ENCODE measurements at regions not wholly inside any gene's neighbourhood (a gene's known extent, or its start where the extent isn't known, plus 50 kb on each side); places are given as distances from the start of the nearest gene placed in this dataset.

DNA sequence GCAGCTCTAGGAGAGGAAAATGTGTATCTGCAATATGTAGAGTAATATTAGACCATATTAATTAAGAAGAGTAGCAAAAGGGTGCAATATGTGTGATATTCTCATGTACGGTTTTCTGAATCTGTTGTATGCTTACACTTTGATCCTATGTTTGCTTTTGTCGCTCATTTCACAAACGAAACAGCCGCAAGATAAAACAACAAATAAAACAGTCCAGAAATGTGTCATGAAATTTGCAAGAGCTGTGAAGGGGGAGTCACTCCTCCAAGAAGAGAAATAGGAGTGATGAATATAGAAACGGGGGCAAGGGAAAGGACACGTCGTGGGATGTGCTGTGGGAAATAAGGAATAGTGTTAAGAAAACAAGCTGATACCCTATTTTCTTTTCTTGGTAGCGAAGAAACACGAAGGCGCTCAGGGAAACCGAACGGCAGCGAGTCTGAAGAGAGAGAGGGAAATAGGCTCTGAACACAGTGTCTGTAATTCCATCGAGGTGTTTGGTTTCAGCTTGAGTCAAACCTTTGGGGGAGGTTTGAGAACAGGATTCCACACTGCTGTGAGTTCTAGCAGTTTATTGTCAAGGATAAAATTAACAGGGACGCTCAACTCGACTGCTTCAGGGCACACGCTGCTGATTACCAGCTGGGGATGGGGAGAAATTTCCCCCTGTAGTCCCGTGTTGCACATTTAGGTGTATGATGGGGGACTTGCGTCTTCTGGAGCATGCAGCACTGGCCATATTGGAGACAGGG is 595.6 kb upstream of the TENM3 start:
- Mint-ChIP-seq H3K27ac (no peak overlapping the region), H3K9me3 (ENCODE audit: low read depth) (peaks cover 11% of the 10 kb centered on the region), H3K4me1 (ENCODE audit: low read depth) (peaks cover 2% of the 10 kb centered on the region), H3K36me3 (ENCODE audit: insufficient read depth) (no peaks in the 10 kb centered on the region), H3K4me3 (ENCODE audit: low read depth) (no peak overlapping the region), H3K27me3 (peaks cover 6% of the 10 kb centered on the region)
- DNase-seq (ENCODE audit: low spot score, unreplicated experiment) = no peak
- TF ChIP-seq, protein P1, sequence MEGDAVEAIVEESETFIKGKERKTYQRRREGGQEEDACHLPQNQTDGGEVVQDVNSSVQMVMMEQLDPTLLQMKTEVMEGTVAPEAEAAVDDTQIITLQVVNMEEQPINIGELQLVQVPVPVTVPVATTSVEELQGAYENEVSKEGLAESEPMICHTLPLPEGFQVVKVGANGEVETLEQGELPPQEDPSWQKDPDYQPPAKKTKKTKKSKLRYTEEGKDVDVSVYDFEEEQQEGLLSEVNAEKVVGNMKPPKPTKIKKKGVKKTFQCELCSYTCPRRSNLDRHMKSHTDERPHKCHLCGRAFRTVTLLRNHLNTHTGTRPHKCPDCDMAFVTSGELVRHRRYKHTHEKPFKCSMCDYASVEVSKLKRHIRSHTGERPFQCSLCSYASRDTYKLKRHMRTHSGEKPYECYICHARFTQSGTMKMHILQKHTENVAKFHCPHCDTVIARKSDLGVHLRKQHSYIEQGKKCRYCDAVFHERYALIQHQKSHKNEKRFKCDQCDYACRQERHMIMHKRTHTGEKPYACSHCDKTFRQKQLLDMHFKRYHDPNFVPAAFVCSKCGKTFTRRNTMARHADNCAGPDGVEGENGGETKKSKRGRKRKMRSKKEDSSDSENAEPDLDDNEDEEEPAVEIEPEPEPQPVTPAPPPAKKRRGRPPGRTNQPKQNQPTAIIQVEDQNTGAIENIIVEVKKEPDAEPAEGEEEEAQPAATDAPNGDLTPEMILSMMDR (IDR thresholded peaks at IDR 0.05; ENCODE audit: unreplicated experiment) = no peak

DNA sequence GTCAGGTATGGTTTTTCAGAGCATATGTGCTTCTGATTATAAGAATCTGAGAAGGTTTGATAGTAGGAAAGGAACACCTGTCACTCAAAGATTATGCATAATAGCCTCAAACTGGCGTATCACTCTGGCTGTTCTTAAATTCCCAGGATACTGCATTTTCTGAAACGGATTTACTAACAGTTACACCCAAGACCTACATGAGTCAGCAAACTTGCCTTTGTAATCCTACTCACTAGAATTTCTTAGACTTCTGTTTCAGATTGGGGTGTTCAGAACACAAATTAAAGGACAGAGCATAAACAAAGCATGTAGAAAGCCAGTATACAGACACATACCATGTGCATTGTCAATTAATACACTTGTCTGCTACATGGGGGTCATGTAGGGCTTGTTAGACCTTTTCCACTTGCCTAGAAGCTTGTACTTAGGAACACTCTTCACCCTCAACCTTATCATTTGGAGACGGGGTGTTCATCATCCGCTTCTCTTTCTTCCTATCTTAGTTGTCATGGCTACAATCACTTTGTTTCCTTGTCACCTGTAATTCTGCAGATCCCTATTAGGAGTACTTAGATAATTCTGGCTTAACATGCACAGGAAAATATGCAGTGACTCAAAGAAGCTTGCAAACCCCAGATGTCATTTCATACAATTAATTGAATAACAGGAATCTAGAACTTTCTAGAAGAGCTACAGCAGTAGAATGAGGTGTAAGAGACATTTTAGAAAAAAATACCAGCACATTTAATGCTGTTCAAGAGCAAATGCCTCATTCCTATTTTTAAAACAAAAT is 593.0 kb upstream of the TENM3 start:
- no peak overlapping the region for H3K27ac Mint-ChIP-seq
- TF ChIP-seq, protein P1 (IDR thresholded peaks at IDR 0.05; ENCODE audit: unreplicated experiment) = no peak
- peaks cover 3% of the 10 kb centered on the region for H3K9me3 Mint-ChIP-seq (ENCODE audit: low read depth)
- H3K4me3 Mint-ChIP-seq (ENCODE audit: low read depth) = no peak overlapping the region
- peaks cover 6% of the 10 kb centered on the region for H3K27me3 Mint-ChIP-seq
- peaks cover 2% of the 10 kb centered on the region for H3K4me1 Mint-ChIP-seq (ENCODE audit: low read depth)
- DNase-seq (ENCODE audit: low spot score, unreplicated experiment) = no peak
- H3K36me3 Mint-ChIP-seq (ENCODE audit: insufficient read depth) = no peaks in the 10 kb centered on the region

DNA sequence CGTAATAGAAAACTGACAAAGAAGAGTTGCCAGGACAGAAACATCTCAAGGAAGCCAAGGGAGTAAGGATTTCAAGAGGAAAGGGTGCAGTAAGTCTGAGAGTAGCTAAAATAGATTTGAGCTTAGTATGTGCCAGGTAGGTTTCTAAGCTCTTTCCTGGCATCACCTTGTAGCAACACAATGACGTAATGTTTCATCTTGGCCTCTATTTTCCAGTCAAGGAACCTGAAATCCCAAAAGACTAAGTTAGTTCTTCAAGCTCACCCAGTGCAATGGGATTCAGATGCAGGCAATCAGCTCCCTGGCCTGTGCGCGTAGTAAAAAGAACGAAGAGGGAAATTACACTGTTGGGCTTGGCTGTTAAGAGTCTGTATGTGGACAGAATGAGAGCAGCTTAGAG is 586.5 kb upstream of the TENM3 start:
- H3K9me3 Mint-ChIP-seq (ENCODE audit: low read depth) = no peaks in the 10 kb centered on the region
- H3K36me3 Mint-ChIP-seq (ENCODE audit: insufficient read depth) = no peaks in the 10 kb centered on the region
- TF ChIP-seq, protein P1 (IDR thresholded peaks at IDR 0.05; ENCODE audit: unreplicated experiment) = no peak
- H3K4me1 Mint-ChIP-seq (ENCODE audit: low read depth) = peaks cover 8% of the 10 kb centered on the region
- no peak overlapping the region for H3K27ac Mint-ChIP-seq
- no peak for DNase-seq (ENCODE audit: low spot score, unreplicated experiment)
- no peaks in the 10 kb centered on the region for H3K27me3 Mint-ChIP-seq
- no peak overlapping the region for H3K4me3 Mint-ChIP-seq (ENCODE audit: low read depth)

DNA sequence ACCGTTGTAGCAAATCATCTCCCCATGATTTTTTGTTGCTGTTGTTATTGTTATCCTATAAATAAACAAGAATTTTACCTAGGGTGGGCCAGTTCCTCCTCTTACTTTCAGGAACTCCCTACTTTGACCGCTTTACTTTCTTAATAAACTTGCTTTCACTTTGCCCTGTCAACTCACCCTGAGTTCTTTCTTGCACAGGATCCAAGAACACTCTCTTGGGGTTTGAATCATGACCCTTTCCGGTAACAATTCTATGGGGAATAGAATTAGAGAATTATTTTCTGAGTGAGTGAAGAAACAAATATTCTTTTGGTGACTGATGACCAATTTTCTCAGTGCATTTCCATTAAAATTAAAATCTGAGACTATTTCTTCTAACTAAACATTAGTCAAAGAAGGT is 584.0 kb upstream of the TENM3 start:
- H3K27ac Mint-ChIP-seq = no peak overlapping the region
- DNase-seq (ENCODE audit: low spot score, unreplicated experiment) = no peak
- no peaks in the 10 kb centered on the region for H3K36me3 Mint-ChIP-seq (ENCODE audit: insufficient read depth)
- TF ChIP-seq, protein P1 (IDR thresholded peaks at IDR 0.05; ENCODE audit: unreplicated experiment) = no peak
- H3K4me1 Mint-ChIP-seq (ENCODE audit: low read depth) = peaks cover 11% of the 10 kb centered on the region
- H3K4me3 Mint-ChIP-seq (ENCODE audit: low read depth) = no peak overlapping the region
- H3K9me3 Mint-ChIP-seq (ENCODE audit: low read depth) = no peaks in the 10 kb centered on the region
- H3K27me3 Mint-ChIP-seq = no peaks in the 10 kb centered on the region

DNA sequence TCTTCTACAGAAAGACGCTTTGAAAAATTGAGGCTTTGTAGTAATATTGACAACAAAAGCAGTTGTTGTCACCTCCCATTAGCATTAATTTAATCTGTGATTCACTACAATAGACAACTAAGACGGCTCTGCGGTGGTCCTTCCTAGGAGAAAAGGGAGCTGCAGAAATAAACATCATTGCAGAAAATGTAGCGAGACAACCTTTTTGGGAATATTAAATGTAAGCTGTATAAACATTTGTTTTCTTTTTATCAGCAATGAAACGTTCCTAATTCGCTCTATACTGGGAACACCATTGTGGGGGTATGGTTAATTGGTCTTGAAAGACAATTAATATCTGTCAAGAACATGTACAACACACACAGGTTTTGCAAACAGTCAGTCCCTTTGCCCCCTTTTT is 583.3 kb upstream of the TENM3 start:
- Mint-ChIP-seq H3K4me3 (ENCODE audit: low read depth) (no peak overlapping the region), H3K27me3 (no peaks in the 10 kb centered on the region), H3K4me1 (ENCODE audit: low read depth) (peaks cover 11% of the 10 kb centered on the region), H3K9me3 (ENCODE audit: low read depth) (no peaks in the 10 kb centered on the region), H3K36me3 (ENCODE audit: insufficient read depth) (no peaks in the 10 kb centered on the region), H3K27ac (no peak overlapping the region)
- TF ChIP-seq, protein P1 (IDR thresholded peaks at IDR 0.05; ENCODE audit: unreplicated experiment) = no peak
- DNase-seq (ENCODE audit: low spot score, unreplicated experiment) = no peak
